Stromal cell of bone marrow (primary cell): ENCODE measurements at regions not wholly inside any gene's neighbourhood (a gene's known extent, or its start where the extent isn't known, plus 50 kb on each side); places are given as distances from the start of the nearest gene placed in this dataset.
"Not testable (repeated sequence)": the region's sequence is repeated elsewhere in the genome, so short reads cannot be mapped to it uniquely, and the experiment has no call there.

Experiments used
- DNase-seq: peaks from one replicate; pipeline ENCODE4 v3.0.0-alpha.2; 2012; ENCODE audit warnings: low read depth

DNA sequence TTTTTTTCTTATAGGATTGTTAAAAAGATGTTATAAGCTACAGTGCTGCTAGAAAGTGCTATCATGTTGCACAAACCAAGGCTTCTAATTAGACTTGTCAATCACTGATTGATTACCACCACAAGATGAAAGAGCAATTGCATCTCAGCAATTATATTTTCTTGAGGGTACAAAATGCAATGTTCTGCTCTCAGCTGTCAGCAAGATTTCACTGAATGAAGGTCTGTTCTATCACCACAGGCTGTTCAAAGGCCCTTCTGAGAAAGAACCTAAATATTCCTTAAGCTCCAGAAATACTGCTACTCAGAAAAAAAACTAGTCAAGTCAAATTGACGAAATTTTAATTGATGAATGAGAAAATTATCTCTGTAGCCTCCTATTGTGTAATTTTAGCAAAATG is 301.9 kb upstream of the KYNU start:
- DNase-seq, result no peak

GRCh38 chr2:142574388-142574787 is 303.1 kb upstream of the KYNU start:
- DNase-seq, result no peak

DNA sequence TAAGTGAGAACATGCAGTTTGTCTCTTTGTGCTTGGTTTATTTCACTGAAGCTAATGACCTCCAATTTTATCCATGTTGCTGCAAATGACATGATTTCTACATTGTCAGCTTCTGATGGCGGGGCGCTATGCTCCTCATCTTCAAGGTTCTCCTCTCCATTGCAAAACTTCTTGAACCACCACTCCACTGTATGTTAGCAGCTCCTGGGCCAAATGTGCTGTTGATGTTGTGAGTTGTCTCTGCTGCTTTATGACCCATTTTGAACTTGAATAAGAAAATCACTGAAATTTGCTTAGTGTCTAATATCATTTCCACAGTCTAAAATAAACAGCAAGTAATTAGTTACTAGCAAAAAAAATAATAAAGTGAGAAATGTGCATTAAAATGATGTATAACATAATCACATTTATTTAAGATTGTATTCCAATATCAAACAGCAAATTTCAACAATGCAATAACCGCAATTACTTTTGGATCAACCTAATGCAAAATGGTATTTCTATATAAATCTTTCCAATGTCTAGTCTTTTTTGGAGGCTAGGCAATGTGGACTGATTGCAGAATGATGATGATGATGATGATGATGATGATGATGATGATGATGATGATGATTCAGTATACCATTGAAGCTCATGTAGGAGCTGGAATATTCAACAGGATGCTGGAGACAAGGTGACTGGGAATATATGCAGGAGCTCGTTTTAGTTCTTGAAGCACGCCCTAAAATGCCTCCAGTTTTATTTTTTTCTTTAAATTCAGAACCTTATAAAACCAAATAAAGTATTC is 304.9 kb upstream of the KYNU start:
- DNase-seq, result no peak

DNA sequence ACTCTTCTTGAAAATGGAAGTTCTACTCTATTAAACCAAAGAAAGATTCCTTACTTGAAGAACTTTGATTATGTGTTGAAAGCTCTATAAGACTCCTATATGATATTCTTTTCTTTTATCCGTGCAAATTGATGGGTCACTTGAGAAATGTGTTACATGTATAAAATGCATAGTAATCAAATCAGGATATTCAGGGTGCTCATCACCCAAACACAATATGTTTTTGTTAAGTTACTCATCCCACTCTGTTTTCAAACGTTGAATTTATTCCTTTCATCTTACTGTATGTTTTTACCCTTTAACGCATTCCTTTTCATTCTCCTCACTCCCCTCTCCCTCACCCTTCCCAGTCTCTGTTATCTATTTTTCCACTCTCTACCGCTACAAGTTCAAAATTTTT is 305.5 kb upstream of the KYNU start:
- DNase-seq, result no peak

DNA sequence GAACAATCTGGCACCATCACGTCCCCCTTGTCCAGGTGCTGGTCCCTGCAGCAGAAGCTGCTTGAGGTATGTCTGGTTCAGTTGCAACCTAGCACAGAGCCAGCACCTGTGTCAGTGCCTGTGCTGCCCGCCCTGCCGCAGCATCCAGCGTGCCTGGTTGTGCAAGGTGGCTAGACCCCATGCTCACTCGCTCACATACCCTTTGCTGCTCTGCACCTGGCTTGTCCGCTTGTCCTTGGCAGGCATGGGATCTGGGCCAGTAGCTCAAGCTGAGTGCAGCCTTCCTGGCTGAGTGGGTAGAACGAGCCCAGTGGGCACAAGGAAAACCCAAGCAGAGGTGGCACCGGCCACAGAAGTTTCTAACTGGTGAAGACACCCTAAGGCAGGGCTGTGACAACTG is 314.6 kb upstream of the KYNU start:
- no peak for DNase-seq

GRCh38 chr2:142561656-142562055 is 315.8 kb upstream of the KYNU start:
- DNase-seq, result no peak

DNA sequence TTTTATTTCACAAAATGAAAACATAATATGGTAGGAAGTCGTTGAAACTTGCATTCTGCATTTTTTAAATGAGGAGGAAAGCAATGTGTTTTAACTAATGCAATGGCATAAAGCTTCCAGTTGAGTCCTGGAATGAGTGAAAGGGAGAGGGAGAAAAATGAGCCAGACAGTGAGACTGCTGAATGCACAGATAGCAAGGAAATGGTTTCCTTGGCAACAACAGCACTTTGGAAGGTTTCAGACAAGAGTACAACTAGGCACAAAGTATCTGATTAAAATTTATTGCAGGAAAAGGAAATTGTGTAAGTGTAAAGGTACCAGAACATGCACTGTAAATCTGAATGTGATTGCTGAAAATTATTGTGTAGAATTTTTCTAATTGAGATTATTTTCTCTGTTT is 320.1 kb upstream of the KYNU start:
- DNase-seq, result no peak

DNA sequence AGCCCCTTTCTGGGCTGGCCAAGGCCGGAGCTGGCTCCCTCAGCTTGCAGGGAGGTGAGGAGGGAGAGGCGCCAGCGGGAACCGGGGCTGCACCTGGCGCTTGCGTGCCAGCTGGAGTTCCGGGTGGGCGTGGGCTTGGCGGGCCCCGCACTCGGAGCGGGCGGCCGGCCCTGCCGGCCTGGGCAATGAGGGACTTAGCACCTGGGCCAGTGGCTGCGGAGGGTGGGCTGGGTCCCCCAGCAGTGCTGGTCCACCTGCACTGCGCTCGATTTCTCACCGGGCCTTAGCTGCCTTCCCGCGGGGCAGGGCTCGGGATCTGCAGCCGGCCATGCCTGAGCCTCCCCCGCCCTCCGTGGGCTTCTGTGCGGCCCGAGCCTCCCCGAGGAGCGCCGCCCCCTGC is 331.5 kb upstream of the KYNU start:
- DNase-seq, result not testable (repeated sequence)

DNA sequence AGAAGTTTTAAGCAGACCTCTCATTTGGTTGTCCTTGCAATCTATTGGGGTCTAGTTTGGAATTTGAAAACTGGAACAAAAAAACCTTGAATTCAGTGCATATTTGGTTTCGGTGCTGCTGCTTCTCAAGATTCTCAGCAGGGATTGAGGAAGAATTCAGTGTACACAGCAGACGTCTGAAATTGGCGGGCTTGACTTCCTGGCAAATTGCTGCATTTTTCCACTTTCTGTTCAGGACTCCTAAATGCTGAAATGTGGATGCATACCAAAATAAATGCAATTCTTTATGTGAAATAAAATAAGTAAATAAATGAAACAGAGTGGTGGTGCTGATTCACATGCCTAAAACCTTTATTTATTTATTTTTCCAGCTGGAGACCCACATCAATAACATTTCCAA is 332.4 kb upstream of the KYNU start:
- DNase-seq, result no peak

GRCh38 chr2:142544173-142544572 is 333.3 kb upstream of the KYNU start:
- DNase-seq, result no peak

DNA sequence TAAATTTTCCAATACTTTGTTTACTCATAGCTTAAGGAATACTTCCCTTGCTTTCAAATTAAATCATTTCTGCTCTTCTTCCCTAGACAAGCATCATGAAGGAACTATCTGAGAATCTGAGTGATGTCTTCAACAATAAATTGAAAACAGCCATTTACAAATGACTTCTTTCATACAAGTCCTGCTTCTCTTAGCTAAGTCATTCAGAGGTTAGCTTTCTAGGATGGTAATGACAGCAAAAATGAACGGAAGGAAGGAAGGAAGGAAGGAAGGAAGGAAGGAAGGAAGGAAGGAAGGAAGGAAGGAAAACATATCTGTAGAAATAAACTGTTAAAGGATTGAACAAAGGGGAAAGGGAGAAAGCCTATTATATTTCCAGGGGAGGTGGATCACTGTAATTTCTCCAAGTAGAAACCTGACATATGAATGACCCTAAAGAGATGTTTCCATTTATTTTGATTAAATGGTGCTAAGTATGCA is 335.0 kb upstream of the KYNU start:
- DNase-seq, result no peak

GRCh38 chr2:142536966-142537365 is 340.5 kb upstream of the KYNU start:
- DNase-seq, result no peak

DNA sequence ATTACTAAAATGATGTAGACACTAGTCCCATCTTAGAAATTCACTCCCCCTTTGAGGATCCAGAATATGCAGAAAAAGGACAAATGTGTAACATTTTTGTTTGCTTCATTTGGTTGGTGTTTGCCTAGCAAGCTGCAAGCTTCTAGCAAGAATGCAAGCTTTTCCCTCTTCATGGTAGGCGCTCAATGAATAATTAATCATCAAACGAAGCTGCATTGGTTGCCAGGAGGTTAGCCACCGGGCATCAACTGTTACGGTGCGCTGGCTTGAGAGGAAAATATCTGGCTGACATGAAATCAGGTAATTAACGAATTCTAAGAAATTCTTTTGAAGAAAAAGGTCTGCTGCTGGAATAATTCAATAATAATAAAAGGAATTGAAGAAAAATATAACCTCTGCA is 341.0 kb upstream of the KYNU start:
- DNase-seq, result no peak

GRCh38 chr2:142535311-142535710 is 342.2 kb upstream of the KYNU start:
- DNase-seq, result no peak

- no peak for DNase-seq
Measured at GRCh38 chr2:142533177-142533576, 344.3 kb upstream of the KYNU start.

GRCh38 chr2:142531377-142531776 is 346.1 kb upstream of the KYNU start:
- no peak for DNase-seq

DNA sequence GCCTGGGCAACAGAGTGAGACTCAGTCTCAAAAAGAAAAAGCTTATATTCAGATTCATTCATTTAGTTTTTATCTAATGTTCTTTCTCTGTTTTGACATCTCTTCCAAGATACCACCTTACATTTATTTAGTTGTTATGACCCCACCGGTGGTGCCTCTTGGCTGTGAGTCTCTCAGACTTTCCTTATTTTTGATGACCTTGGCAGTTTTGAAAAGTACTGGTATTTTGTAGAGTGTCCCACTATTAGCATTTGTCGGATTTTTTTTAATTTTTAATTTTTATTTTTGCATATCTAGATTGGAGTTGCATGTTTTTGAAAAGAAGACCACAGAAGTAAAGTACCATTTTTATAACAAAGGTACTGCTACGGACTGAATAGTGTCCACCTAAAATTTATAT is 351.7 kb upstream of the KYNU start:
- no peak for DNase-seq

- DNase-seq, result no peak
Measured at GRCh38 chr2:142521492-142521891, 356.0 kb upstream of the KYNU start.

DNA sequence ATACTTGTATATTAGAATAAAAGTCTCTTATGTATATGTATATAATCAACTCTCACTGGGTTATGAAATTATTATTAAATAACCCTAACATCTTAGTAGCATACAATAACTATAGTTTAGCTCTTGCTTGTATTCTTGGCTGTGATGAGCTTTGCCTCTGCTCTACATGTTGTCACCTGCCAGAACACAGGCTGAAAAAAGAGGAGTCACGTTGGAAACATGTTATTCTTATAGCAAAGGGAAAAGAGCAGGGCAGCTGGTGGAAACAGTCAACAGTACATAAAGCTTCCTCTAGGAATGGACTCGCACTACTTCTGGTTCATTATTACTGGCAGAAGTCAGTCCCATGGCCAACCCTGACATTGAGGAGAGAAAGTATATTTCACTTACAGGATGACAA is 362.0 kb upstream of the KYNU start:
- no peak for DNase-seq

- DNase-seq, result no peak
Measured at GRCh38 chr2:142509401-142509800, 368.1 kb upstream of the KYNU start.

DNA sequence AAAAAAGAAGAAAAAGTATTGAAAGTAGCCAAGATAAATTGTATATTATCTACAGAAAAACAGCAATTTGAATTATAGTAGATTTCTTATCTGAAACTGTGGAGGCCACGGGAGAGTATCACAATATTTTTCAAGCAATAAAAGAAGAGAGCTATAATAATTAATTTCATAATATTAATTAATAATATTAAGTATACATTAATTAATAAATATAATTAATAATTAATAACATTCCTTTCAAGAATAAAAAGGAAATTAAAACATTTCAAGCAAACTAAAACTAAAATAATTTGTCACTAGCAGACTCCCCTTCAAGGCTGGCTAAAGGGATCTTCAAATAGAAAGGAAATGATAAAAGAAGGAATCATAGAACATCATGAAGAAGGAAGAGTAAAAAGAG is 372.7 kb upstream of the KYNU start:
- DNase-seq, result no peak

GRCh38 chr2:142502402-142502801 is 371.6 kb upstream of the LRP1B start:
- DNase-seq, result no peak

GRCh38 chr2:142495141-142495540 is 364.3 kb upstream of the LRP1B start:
- DNase-seq, result no peak

- not testable (repeated sequence) for DNase-seq
Measured at GRCh38 chr2:142489631-142490030, 358.8 kb upstream of the LRP1B start.
